SK-N-SH (cell line): ENCODE measurements at regions not wholly inside any gene's neighbourhood (a gene's known extent, or its start where the extent isn't known, plus 50 kb on each side); places are given as distances from the start of the nearest gene placed in this dataset.
A peak's percentile ranks its signal among the peaks of the same experiment; 100 is the strongest.
"Not testable (repeated sequence)": the region's sequence is repeated elsewhere in the genome, so short reads cannot be mapped to it uniquely, and the experiment has no call there.

Experiments
- CTCF ChIA-PET: fragments of 300-600, 350-600 bp; formaldehyde crosslinking; extraction: SDS; loops from one replicate; lab custom pipeline; 2021; lab: Yijun Ruan, JAX
- POLR2A ChIA-PET: fragments of 350-600 bp; sonication (Branson Sonifier 250); formaldehyde crosslinking; extraction: SDS; loops from one replicate; lab custom pipeline; 2020; ENCODE audit warnings: antibody characterized with exemption, inconsistent platforms; lab: Yijun Ruan, JAX
- DNase-seq: peaks from one replicate; pipeline ENCODE4 v3.0.0; 2012
- H2AFZ ChIP-seq: fragments of 200-600 bp; sonication (generic); 2 replicates; pipeline ENCODE4 v1.8.1; 2016; ENCODE audit warnings: antibody characterized with exemption, mild to moderate bottlenecking, low read depth
- H3F3A ChIP-seq: fragments of 200-600 bp; sonication (generic); replicated peaks from 2 replicates; pipeline ENCODE3; 2016; ENCODE audit warnings: antibody characterized with exemption, mild to moderate bottlenecking; ENCODE audit not compliant: insufficient read depth
- H3K27ac ChIP-seq, 2 experiments: fragments of 200-500 bp in 1 of 2; fragments of 200-600 bp in 1 of 2; sonication (Bioruptor generic) in 1 of 2; sonication (generic), shearing (Covaris generic) in 1 of 2; 2 replicates each; pipeline versions ENCODE4 v1.5.1 to v1.6.1; 2014 to 2016; ENCODE audit warnings: low read depth in 2 of 2, inconsistent platforms in 1 of 2, low read length in 1 of 2, mild to moderate bottlenecking in 1 of 2, mixed read lengths in 1 of 2
- H3K27me3 ChIP-seq: fragments of 200-600 bp; sonication (generic), shearing (Covaris generic); 2 replicates; pipeline ENCODE4 v1.6.1; 2016; ENCODE audit warnings: mixed run types; ENCODE audit not compliant: insufficient read depth
- H3K36me3 ChIP-seq, 2 experiments: fragments of 200-500 bp in 1 of 2; fragments of 200-600 bp in 1 of 2; sonication (Bioruptor generic) in 1 of 2; sonication (generic) in 1 of 2; replicated peaks in 1 of 2; 2 replicates each; pipeline versions ENCODE3 to v1.5.1; 2014 to 2016; ENCODE audit warnings: low read length in 1 of 2, mild to moderate bottlenecking in 1 of 2; ENCODE audit not compliant: insufficient read depth in 2 of 2, control insufficient read depth in 1 of 2
- H3K4me1 ChIP-seq, 2 experiments: fragments of 200-500 bp in 1 of 2; fragments of 200-600 bp in 1 of 2; sonication (Bioruptor generic) in 1 of 2; sonication (generic), shearing (Covaris generic) in 1 of 2; 2 replicates each; pipeline versions ENCODE4 v1.5.1 to v1.6.1; 2014 to 2016; ENCODE audit warnings: low read depth in 1 of 2, low read length in 1 of 2, mixed run types in 1 of 2; ENCODE audit not compliant: insufficient read depth in 2 of 2, control insufficient read depth in 1 of 2
- H3K4me2 ChIP-seq: fragments of 200-600 bp; sonication (generic), shearing (Covaris generic); 2 replicates; pipeline ENCODE4 v1.6.1; 2017; ENCODE audit warnings: mixed run types
- H3K4me3 ChIP-seq, 2 experiments: fragments of 200-500 bp in 1 of 2; fragments of 200-600 bp in 1 of 2; sonication (Bioruptor generic) in 1 of 2; sonication (generic), shearing (Covaris generic) in 1 of 2; 2 replicates each; pipeline versions ENCODE4 v1.5.1 to v1.8.1; 2014 to 2016; ENCODE audit warnings: low read depth in 2 of 2, inconsistent platforms in 1 of 2, low read length in 1 of 2, mild to moderate bottlenecking in 1 of 2, mixed read lengths in 1 of 2, moderate library complexity in 1 of 2
- H3K79me2 ChIP-seq: fragments of 200-600 bp; sonication (generic); 2 replicates; pipeline ENCODE4 v1.8.1; 2017; ENCODE audit warnings: mild to moderate bottlenecking; ENCODE audit not compliant: insufficient read depth
- H3K9ac ChIP-seq: fragments of 200-600 bp; sonication (generic); 2 replicates; pipeline ENCODE4 v1.6.1; 2017; ENCODE audit warnings: mixed run types
- H3K9me2 ChIP-seq: fragments of 200-600 bp; sonication (generic); 2 replicates; pipeline ENCODE4 v1.6.1; 2017; ENCODE audit warnings: mixed run types
- H3K9me3 ChIP-seq: fragments of 200-600 bp; sonication (generic); 2 replicates; pipeline ENCODE4 v1.6.1; 2017; ENCODE audit warnings: mixed run types, mild to moderate bottlenecking, moderate library complexity
- H4K20me1 ChIP-seq: fragments of 200-600 bp; sonication (generic); 2 replicates; pipeline ENCODE4 v1.6.1; 2017; ENCODE audit warnings: mild to moderate bottlenecking, mixed run types; ENCODE audit not compliant: insufficient read depth
- WGBS: methylation state at CpG from one replicate; pipeline ENCODE4 v1.1.6; 2017; ENCODE audit warnings: low lambda C conversion rate; 5-methylcytosine and 5-hydroxymethylcytosine counted together

DNA sequence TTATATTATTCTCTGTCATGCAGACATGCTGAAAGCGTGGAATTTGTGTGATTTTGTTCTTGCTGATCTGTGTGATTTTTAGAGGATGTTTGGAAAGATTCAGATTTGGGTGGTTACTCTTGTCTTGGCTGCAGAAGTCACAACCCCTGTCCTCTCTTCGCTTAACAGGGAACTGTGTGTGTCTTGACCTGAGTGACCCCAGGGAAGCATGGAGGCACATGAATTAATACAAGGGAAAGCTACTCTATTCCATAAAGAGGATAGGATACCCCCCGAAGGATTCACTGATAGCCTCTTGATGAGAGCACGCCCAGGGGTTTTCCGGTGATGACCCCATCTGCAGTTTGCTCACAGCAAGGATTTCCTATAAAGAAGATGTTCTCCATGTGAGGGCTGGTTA is 168.8 kb upstream of the ZNF469 start:
- CTCF ChIA-PET, POLR2A ChIA-PET, H3K4me1 ChIP-seq, H3K9me2 ChIP-seq, H3F3A ChIP-seq, H2AFZ ChIP-seq, H3K4me2 ChIP-seq, H3K36me3 ChIP-seq, H3K27ac ChIP-seq, H3K27me3 ChIP-seq, H3K79me2 ChIP-seq, H3K9me3 ChIP-seq, H3K4me3 ChIP-seq, H3K9ac ChIP-seq, DNase-seq, H4K20me1 ChIP-seq: not testable (repeated sequence)
- WGBS, result 88% methylated on average over 4 of the region's 5 CpGs

DNA sequence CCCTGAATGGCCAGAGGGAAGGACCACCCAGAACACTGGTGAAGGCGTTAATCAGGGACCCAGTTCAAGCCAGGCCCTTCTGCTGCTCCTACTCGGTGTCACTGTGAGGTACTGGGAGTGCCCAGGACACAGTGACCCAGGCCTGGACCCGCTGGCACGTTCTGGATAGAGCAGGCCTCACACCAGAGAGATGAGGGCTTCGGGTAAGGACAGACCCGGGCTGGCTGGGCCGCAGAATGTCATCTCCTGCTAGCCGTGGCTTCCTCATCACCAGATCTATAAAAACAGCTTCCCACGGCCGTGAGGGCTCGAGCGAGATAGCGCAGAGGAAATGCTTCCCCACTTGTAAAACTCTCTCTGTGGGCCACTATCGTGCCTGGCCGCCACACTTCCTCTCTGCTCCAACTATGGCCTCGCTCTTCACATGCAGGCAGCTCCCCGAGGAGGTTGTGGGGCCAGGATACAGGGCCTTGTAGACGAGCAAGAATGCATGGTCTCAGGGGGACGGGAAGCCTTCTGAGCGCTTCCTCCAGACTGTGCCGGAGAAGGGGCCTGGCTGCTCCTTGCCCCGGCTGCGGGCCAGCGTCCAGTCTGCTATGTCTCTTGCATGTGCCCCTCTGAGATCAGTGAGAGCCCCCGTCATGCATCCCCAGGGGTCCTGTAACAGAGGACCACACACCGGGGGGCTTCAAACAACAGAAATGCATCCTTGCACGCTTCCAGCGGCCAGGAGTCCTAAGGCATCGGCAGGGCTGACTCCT is 161.6 kb upstream of the ZNF469 start:
- H3K4me1 ChIP-seq, H3K36me3 ChIP-seq, H3K4me2 ChIP-seq, POLR2A ChIA-PET, H3K9me2 ChIP-seq, DNase-seq, H4K20me1 ChIP-seq, H3K9me3 ChIP-seq, H3K27me3 ChIP-seq, H3K4me3 ChIP-seq, CTCF ChIA-PET, H3K27ac ChIP-seq, H3F3A ChIP-seq, H3K79me2 ChIP-seq, H3K9ac ChIP-seq, H2AFZ ChIP-seq: not testable (repeated sequence)
- WGBS, result 78% methylated on average over 20 of the region's 29 CpGs

DNA sequence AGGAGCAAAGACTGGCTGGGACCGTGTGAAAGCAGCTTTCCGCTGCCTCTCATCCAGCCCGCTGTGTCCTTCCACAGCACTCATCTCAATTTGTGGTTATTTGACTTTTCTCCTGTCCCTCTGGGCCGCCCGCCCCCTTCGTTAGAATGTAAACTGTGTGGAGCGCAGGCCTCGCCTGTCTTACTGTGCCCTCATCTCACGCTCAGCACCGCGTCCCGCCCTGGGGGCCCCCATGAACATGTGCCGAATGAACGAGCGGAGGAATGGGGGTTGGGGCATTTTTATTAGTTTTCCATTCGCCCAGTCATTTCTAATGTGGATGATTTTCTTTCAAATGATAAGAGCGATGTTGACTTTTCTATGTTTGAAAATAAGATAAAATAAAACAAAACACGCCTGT is 159.1 kb upstream of the ZNF469 start:
- H3K9ac ChIP-seq, DNase-seq, H3K27me3 ChIP-seq, H3F3A ChIP-seq, CTCF ChIA-PET, H3K79me2 ChIP-seq, H3K36me3 ChIP-seq, POLR2A ChIA-PET, H4K20me1 ChIP-seq, H3K27ac ChIP-seq, H3K4me2 ChIP-seq, H3K4me3 ChIP-seq, H3K4me1 ChIP-seq, H3K9me3 ChIP-seq, H2AFZ ChIP-seq, H3K9me2 ChIP-seq: not testable (repeated sequence)
- 89% methylated on average over 18 of the region's 18 CpGs for WGBS

DNA sequence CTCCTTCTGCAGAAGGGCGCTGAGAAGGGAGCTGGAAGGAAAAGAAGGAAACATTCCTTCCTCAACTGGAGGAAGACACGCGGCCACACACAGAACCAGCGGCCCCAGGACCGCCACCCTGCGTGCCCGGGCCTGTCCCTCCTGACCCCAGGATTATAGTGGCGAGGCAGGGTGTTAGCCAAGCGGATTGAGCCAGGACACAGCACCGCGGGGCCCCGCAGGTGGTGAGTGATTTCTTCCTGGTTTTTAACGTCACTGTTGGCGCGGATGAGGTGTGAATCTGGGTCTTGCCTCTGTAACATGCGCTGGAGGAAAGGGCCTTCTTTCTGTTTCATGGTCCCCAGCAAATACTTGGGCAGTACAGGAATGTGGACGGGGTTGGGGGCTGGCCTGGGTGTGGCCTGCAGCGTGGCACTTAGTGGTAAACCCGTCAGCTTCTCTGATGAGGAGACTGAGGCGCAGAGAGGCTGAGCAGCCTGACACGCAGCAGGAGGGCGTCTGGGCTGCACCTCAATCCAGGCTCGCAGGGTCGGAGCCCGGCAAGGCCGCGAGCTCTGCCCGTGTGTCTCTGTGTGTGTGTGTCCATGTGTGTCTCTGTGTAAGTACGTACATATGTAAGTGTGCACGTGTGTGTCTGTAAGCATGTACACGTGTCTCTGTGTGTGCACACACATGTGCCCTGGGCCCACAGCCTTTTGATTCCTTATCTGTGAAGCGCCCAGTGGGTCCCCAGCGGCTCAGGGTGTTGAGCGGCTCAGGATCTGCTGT is 158.4 kb upstream of the ZNF469 start:
- H4K20me1 ChIP-seq, H3K36me3 ChIP-seq, CTCF ChIA-PET, POLR2A ChIA-PET, H3F3A ChIP-seq, H3K9me3 ChIP-seq, H3K9me2 ChIP-seq, H3K4me2 ChIP-seq, H3K27me3 ChIP-seq, H3K4me3 ChIP-seq, H3K27ac ChIP-seq, H2AFZ ChIP-seq, H3K79me2 ChIP-seq, H3K9ac ChIP-seq: not testable (repeated sequence)
- peaks cover 0 to 13% of the 10 kb centered on the region in 2 experiments; a peak in 1 of 4 replicates for H3K4me1 ChIP-seq
- 92% methylated on average over 23 of the region's 34 CpGs for WGBS
- DNase-seq, result peak; percentile 3

DNA sequence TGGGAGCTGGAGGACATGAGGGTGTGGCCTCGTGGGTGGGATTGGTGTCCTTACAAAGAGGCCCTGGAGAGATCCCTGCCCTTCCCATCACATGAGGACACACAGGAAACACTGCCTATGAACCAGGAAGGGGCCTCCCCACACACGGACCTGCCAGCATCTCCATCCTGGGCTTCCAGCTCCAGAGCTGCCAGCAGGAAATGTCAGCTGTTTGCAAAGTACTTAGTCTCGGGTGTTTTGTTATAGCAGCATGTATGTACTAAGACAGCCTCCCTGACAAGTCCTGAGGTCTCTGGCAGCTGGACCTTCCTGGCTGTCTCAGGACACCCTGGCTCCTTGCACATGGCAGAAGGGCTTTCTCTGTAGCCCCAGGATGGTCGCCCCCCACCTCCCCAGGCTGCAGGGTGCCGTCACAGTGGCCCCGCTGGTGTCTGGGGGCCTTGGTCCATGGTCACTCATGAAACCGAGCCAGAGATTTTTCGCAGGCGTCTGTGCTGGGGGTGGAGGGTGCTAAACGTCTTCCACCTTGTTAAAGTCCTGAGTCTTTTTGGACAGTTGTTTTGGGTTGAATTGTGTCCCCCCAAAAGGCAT is 157.0 kb upstream of the ZNF469 start:
- H3F3A ChIP-seq, H3K4me3 ChIP-seq, H3K4me2 ChIP-seq, H3K36me3 ChIP-seq, CTCF ChIA-PET, H3K27me3 ChIP-seq, H3K27ac ChIP-seq, POLR2A ChIA-PET, H3K9me3 ChIP-seq, H3K9ac ChIP-seq, H3K9me2 ChIP-seq, H4K20me1 ChIP-seq, H2AFZ ChIP-seq, H3K79me2 ChIP-seq: not testable (repeated sequence)
- peak; percentile 3 for DNase-seq
- WGBS, result 81% methylated on average over 3 of the region's 10 CpGs
- peaks cover 0 to 15% of the 10 kb centered on the region in 2 experiments; a peak in 1 of 4 replicates for H3K4me1 ChIP-seq

DNA sequence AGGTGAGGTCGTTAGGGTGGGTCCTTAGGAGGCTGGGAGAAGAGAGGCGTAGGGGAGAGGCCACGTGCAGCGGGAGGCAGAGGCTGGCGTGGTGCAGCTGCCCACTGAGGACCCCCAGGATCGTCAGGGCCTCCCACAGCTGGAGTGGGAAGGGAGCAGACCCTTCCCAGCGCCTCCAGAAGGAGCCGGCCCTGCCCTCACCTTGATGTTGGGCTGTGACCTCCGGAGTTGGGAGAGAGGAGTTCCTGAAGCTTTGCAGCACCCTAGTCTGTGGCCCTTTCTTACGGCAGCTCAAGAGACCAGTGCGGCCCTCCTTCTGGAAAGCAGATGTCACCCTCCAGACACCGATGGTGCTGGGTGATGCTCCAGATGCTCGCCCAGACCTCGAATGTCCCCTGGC is 156.5 kb upstream of the ZNF469 start:
- H3K27me3 ChIP-seq, H2AFZ ChIP-seq, H3K4me3 ChIP-seq, H3K9me2 ChIP-seq, H3F3A ChIP-seq, H3K9me3 ChIP-seq, H3K79me2 ChIP-seq, POLR2A ChIA-PET, H3K4me2 ChIP-seq, H4K20me1 ChIP-seq, H3K36me3 ChIP-seq, CTCF ChIA-PET, H3K9ac ChIP-seq, H3K27ac ChIP-seq: not testable (repeated sequence)
- 90% methylated on average over 6 of the region's 14 CpGs for WGBS
- peaks cover 0 to 12% of the 10 kb centered on the region in 2 experiments; a peak in 1 of 4 replicates for H3K4me1 ChIP-seq
- peak; percentile 16 for DNase-seq
